SK-N-SH treated with all-trans-retinoic acid at 6 μM for 48 hours (cell line): ENCODE measurements at regions not wholly inside any gene's neighbourhood (a gene's known extent, or its start where the extent isn't known, plus 50 kb on each side); places are given as distances from the start of the nearest gene placed in this dataset.

Source experiments
- ARNTL ChIP-seq: fragments of 450-650 bp; formaldehyde crosslinking; IDR thresholded peaks from 2 replicates; pipeline ENCODE4 v1.5.0; 2020; ENCODE audit warnings: low read depth, mild to moderate bottlenecking, moderate library complexity, borderline replicate concordance
- CREB5 ChIP-seq: fragments of 250-450 bp; sonication (Bioruptor Pico); IDR thresholded peaks from 2 replicates; pipeline ENCODE4 v1.5.1; 2020; ENCODE audit warnings: low read depth, mild to moderate bottlenecking, moderate library complexity
- ESRRG ChIP-seq: fragments of 250-450 bp; sonication (Bioruptor Pico); IDR thresholded peaks from 2 replicates; pipeline ENCODE4 v1.6.1; 2021; ENCODE audit warnings: mild to moderate bottlenecking
- GLIS3 ChIP-seq: fragments of 250-450 bp; sonication (Bioruptor Pico); IDR thresholded peaks from 2 replicates; pipeline ENCODE4 v1.5.0; 2020; ENCODE audit warnings: mild to moderate bottlenecking, moderate library complexity
- OSR1 ChIP-seq: fragments of 250-450 bp; sonication (Bioruptor Pico); IDR thresholded peaks from 2 replicates; pipeline ENCODE4 v1.8.0; 2022; ENCODE audit warnings: moderate library complexity, mild to moderate bottlenecking, inconsistent platforms
- PATZ1 ChIP-seq: fragments of 250-450 bp; sonication (Bioruptor Pico); IDR thresholded peaks from 2 replicates; pipeline ENCODE4 v1.8.0; 2020; ENCODE audit warnings: mild to moderate bottlenecking, moderate library complexity, borderline replicate concordance
- POU6F1 ChIP-seq: fragments of 250-450 bp; sonication (Bioruptor Pico); IDR thresholded peaks from 2 replicates; pipeline ENCODE4 v1.8.0; 2021; ENCODE audit warnings: low read depth, mild to moderate bottlenecking, moderate library complexity, borderline replicate concordance
- PPARA ChIP-seq: fragments of 250-450 bp; sonication (Bioruptor Pico); IDR thresholded peaks from 2 replicates; pipeline ENCODE4 v1.5.0; 2020; ENCODE audit warnings: mild to moderate bottlenecking, borderline replicate concordance
- RARB ChIP-seq: fragments of 250-450 bp; sonication (Bioruptor Pico); IDR thresholded peaks from 2 replicates; pipeline ENCODE4 v1.8.0; 2021; ENCODE audit warnings: mild to moderate bottlenecking, moderate library complexity
- TOX ChIP-seq: fragments of 250-450 bp; sonication (Bioruptor Pico); IDR thresholded peaks from 2 replicates; pipeline ENCODE4 v1.8.0; 2021; ENCODE audit warnings: mild to moderate bottlenecking, moderate library complexity, borderline replicate concordance
- ZC3H10 ChIP-seq: fragments of 250-450 bp; sonication (Bioruptor Pico); IDR thresholded peaks from 2 replicates; pipeline ENCODE4 v1.5.1; 2021; ENCODE audit warnings: mild to moderate bottlenecking, moderate library complexity
- ZFP3 ChIP-seq: fragments of 250-450 bp; sonication (Bioruptor Pico); IDR thresholded peaks from 2 replicates; pipeline ENCODE4 v1.5.0; 2020; ENCODE audit warnings: mild to moderate bottlenecking, moderate library complexity
- ZFP30 ChIP-seq: fragments of 450-650 bp; formaldehyde crosslinking; IDR thresholded peaks from 2 replicates; pipeline ENCODE4 v1.5.0; 2022; ENCODE audit warnings: mild to moderate bottlenecking, moderate library complexity

GRCh38 chr2:121043827-121044222 lies 241.2 kb downstream of the TFCP2L1 start:
- TF ChIP-seq POU6F1 (CRISPR knock-in tag) (no peak), GLIS3 (CRISPR knock-in tag) (no peak), ESRRG (CRISPR knock-in tag) (no peak), TOX (CRISPR knock-in tag) (no peak), ZC3H10 (no peak), CREB5 (no peak), PPARA (CRISPR knock-in tag) (no peak), ARNTL (CRISPR knock-in tag) (no peak), OSR1 (no peak), ZFP3 (no peak), PATZ1 (CRISPR knock-in tag) (no peak), RARB (CRISPR knock-in tag) (no peak), ZFP30 (CRISPR knock-in tag) (no peak)
